PC-9 (cell line): ENCODE measurements at regions not wholly inside any gene's neighbourhood (a gene's known extent, or its start where the extent isn't known, plus 50 kb on each side); places are given as distances from the start of the nearest gene placed in this dataset.

Source experiments
- BruUV-seq: library from RNA; stranded (reverse); fragments of 400-500 nt; replicated peaks from 2 replicates; lab custom pipeline; 2021; lab: Mats Ljungman, UMichigan
- CTCF ChIA-PET: fragments of 300-600 bp; sonication (Branson Sonifier 250); formaldehyde crosslinking; loops from one replicate; lab custom pipeline; 2022; ENCODE audit warnings: antibody characterized with exemption; lab: Charles Lee
- POLR2A ChIA-PET: fragments of 300-600 bp; sonication (Branson Sonifier 250); formaldehyde crosslinking; loops from one replicate; lab custom pipeline; 2022; ENCODE audit warnings: antibody characterized with exemption; ENCODE audit not compliant: unreplicated experiment; lab: Charles Lee
- DNase-seq, 2 experiments: peaks; one replicate each; pipeline versions ENCODE4 v3.0.0 to v3.0.0-alpha.2; 2015 to 2022; ENCODE audit warnings: mixed read lengths in 1 of 2
- H2AFZ ChIP-seq: fragments of 200-600 bp; sonication (generic); 2 replicates; pipeline ENCODE4 v1.8.1; 2017; ENCODE audit warnings: antibody characterized with exemption
- H3F3A ChIP-seq: fragments of 200-600 bp; sonication (generic); 2 replicates; pipeline ENCODE4 v1.8.1; 2017; ENCODE audit warnings: antibody characterized with exemption, mild to moderate bottlenecking, low read depth; ENCODE audit not compliant: insufficient read depth
- H3K27ac ChIP-seq: fragments of 200-600 bp; sonication (generic); 2 replicates; pipeline ENCODE4 v1.6.1; 2016; ENCODE audit warnings: mixed run types
- H3K27me3 ChIP-seq: fragments of 200-600 bp; sonication (generic); 2 replicates; pipeline ENCODE4 v1.6.1; 2016; ENCODE audit warnings: low read depth, mixed run types; ENCODE audit not compliant: insufficient read depth
- H3K36me3 ChIP-seq: fragments of 200-600 bp; sonication (generic); 2 replicates; pipeline ENCODE4 v1.6.1; 2016; ENCODE audit warnings: low read depth, mixed run types
- H3K4me1 ChIP-seq: fragments of 200-600 bp; sonication (generic); replicated peaks from 2 replicates; pipeline ENCODE4 v1.6.1; 2016; ENCODE audit warnings: mixed run types; ENCODE audit not compliant: insufficient read depth
- H3K4me2 ChIP-seq: fragments of 200-600 bp; sonication (generic); 2 replicates; pipeline ENCODE4 v1.6.1; 2017; ENCODE audit warnings: mixed run types
- H3K4me3 ChIP-seq: fragments of 200-600 bp; sonication (generic); 2 replicates; pipeline ENCODE4 v1.6.1; 2016; ENCODE audit warnings: mixed run types
- H3K79me2 ChIP-seq: fragments of 200-600 bp; sonication (generic); 2 replicates; pipeline ENCODE4 v1.6.1; 2017; ENCODE audit warnings: low read depth, mixed run types
- H3K9me2 ChIP-seq: fragments of 200-600 bp; sonication (generic); 2 replicates; pipeline ENCODE4 v1.8.1; 2017; ENCODE audit warnings: mild to moderate bottlenecking; ENCODE audit not compliant: insufficient read depth
- H3K9me3 ChIP-seq: fragments of 200-600 bp; sonication (generic); 2 replicates; pipeline ENCODE4 v1.8.1; 2016; ENCODE audit warnings: low read depth; ENCODE audit not compliant: insufficient read depth
- H4K20me1 ChIP-seq: fragments of 200-600 bp; sonication (generic); 2 replicates; pipeline ENCODE4 v1.8.1; 2017; ENCODE audit not compliant: insufficient read depth
- EZH2 ChIP-seq: fragments of 200-600 bp; sonication (generic); IDR thresholded peaks from 2 replicates; pipeline ENCODE4 v1.8.0; 2017; ENCODE audit warnings: antibody characterized with exemption, low read depth
- intact Hi-C: fragments of 100-400 bp; cut with micrococcal nuclease; formaldehyde crosslinking; loops from one replicate; pipeline ENCODE4 v1.10.0; 2022; ENCODE audit not compliant: unreplicated experiment
- TF ChIP-seq, protein P1 (sequence below): fragments of 200-600 bp; sonication (generic); conservative IDR thresholded peaks from 2 replicates; pipeline ENCODE4 v1.6.1; 2017; ENCODE audit warnings: mixed run types, antibody characterized with exemption, mild to moderate bottlenecking, moderate library complexity

DNA sequence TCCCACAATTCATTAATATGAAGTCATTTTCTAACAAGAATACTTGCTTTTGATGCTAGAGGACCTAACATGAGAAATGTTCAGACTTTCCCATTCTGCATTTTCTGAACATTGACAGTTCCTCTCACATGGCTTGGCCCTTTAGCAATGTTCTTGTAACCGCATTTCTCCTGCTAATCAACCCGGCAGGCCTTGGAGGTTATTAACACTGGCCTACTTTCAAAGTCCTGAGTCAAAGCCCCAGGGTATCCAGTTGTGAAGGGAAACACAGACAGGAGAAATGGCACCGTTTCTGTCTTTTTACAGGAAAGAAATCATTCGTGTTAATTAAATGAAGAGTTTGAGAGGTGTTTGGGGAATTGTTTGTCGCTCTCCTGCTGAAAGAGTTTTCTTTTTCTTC lies 446.5 kb upstream of the MIS18BP1 start:
- intact Hi-C loops = no loop called here
- Histone ChIP-seq H3K36me3 (no peaks in the 10 kb centered on the region), H3K79me2 (no peaks in the 10 kb centered on the region), H3F3A (no peaks in the 10 kb centered on the region), H3K4me3 (no peak overlapping the region), H4K20me1 (no peaks in the 10 kb centered on the region), H3K9me3 (no peaks in the 10 kb centered on the region), H3K9me2 (no peaks in the 10 kb centered on the region), H3K4me1 (no peaks in the 10 kb centered on the region), H3K4me2 (no peak overlapping the region), H2AFZ (no peak overlapping the region), H3K27me3 (no peaks in the 10 kb centered on the region), H3K27ac (no peak overlapping the region)
- no TSS peak for BruUV-seq
- DNase-seq = no peak
- POLR2A ChIA-PET = no interaction called here
- CTCF ChIA-PET = interaction anchor here (0.7 kb wide), 1 partner anchor 93 kb away, joined by 3 read pairs; no protein-coding TSS in a partner anchor
- no peak for TF ChIP-seq EZH2
- TF ChIP-seq, protein P1, sequence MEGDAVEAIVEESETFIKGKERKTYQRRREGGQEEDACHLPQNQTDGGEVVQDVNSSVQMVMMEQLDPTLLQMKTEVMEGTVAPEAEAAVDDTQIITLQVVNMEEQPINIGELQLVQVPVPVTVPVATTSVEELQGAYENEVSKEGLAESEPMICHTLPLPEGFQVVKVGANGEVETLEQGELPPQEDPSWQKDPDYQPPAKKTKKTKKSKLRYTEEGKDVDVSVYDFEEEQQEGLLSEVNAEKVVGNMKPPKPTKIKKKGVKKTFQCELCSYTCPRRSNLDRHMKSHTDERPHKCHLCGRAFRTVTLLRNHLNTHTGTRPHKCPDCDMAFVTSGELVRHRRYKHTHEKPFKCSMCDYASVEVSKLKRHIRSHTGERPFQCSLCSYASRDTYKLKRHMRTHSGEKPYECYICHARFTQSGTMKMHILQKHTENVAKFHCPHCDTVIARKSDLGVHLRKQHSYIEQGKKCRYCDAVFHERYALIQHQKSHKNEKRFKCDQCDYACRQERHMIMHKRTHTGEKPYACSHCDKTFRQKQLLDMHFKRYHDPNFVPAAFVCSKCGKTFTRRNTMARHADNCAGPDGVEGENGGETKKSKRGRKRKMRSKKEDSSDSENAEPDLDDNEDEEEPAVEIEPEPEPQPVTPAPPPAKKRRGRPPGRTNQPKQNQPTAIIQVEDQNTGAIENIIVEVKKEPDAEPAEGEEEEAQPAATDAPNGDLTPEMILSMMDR = no peak

DNA sequence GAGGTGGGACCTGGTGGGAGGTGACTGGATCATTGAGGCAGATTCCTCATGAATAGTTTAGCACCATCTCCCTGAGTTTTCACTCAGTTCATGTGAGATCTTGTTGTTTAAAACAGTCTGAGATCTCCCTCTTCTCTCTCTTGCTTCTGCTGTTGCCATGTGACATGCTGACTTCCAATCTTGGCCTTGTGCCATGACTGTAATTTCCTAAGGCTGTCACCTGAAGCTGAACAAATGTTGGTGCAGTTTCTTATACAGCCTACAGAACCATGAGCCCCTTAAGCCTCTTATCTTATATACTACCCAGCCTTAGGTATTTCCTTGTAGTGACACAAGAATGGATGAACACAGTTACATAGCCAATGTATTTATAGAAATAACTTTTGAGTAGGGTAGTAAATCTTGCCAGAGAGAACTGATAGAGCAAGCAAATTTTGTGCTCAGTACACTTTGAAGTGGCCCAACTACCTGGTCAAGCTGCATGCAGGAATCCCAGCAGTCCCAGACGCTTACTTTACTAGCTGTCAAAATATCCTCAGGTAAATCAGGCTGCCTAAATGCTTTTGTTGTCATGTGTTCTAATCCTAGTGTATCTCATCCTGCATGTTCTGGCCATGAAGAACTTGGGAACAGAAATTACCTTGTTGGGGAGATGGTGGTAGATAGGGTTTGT lies 445.6 kb upstream of the MIS18BP1 start:
- no TSS peak for BruUV-seq
- Histone ChIP-seq H3K4me3 (no peak overlapping the region), H3K4me1 (no peaks in the 10 kb centered on the region), H3K4me2 (no peak overlapping the region), H4K20me1 (no peaks in the 10 kb centered on the region), H3K27me3 (no peaks in the 10 kb centered on the region), H3K36me3 (no peaks in the 10 kb centered on the region), H3K27ac (no peak overlapping the region), H2AFZ (no peak overlapping the region), H3K79me2 (no peaks in the 10 kb centered on the region), H3K9me3 (no peaks in the 10 kb centered on the region), H3F3A (no peaks in the 10 kb centered on the region), H3K9me2 (no peaks in the 10 kb centered on the region)
- DNase-seq = no peak
- intact Hi-C loops = no loop called here
- CTCF ChIA-PET = interaction anchor here (0.7 kb wide), 1 partner anchor 94 kb away, joined by 3 read pairs; no protein-coding TSS in a partner anchor
- TF ChIP-seq, protein P1 = no peak
- no peak for TF ChIP-seq EZH2
- POLR2A ChIA-PET = no interaction called here

DNA sequence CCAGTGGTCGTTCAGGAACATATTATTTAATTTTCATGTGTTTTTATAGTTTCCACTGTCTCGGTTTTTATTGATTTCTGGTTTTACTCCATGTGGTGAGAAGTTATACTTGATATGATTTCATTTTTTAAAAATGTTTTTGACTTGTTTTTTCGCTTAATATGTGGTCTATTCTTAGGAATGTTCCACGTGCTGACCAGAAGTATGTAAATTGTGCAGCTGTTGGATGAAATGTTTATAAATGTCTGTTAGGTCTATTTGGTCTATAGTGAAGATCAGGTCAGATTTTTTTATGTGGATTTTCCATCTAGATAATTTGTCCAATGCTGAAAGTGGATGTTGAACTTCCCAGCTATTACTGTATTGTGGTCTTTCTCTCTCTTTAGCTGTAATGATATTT lies 433.8 kb upstream of the MIS18BP1 start:
- Histone ChIP-seq H3K4me3 (no peak overlapping the region), H3K9me3 (no peaks in the 10 kb centered on the region), H3K27ac (no peak overlapping the region), H3K4me2 (no peak overlapping the region), H4K20me1 (no peaks in the 10 kb centered on the region), H3K9me2 (no peaks in the 10 kb centered on the region; the same call in 1 of the 2 replicates), H3K36me3 (no peaks in the 10 kb centered on the region), H3K79me2 (no peaks in the 10 kb centered on the region), H3K27me3 (no peaks in the 10 kb centered on the region), H3F3A (no peaks in the 10 kb centered on the region), H2AFZ (no peak overlapping the region), H3K4me1 (no peaks in the 10 kb centered on the region)
- no TSS peak for BruUV-seq
- CTCF ChIA-PET = no interaction called here
- TF ChIP-seq, protein P1 = no peak
- no peak for TF ChIP-seq EZH2
- intact Hi-C loops = no loop called here
- no peak for DNase-seq
- POLR2A ChIA-PET = no interaction called here
